ENCODE measurements at regions not wholly inside any gene's neighbourhood (a gene's known extent, or its start where the extent isn't known, plus 50 kb on each side); places are given as distances from the start of the nearest gene placed in this dataset.

DNA sequence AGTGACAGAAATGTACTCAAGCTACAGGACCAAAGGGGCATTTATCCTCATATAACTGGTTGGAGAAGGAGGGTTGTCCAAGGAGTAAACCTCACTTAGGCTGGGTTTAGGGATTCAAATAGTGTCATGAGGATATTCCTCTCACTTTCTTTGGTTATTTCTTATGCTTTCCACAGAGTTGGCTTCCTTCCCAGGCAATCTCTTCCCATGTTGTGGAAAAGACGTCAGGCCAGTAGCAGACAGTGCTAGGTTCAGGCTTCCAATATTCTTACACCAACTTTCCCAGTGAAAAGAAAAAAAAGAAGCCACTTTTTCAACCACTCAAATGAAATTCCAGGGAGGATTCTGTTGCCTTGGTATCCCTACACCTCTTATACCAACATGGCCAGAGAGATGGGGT is 653.0 kb downstream of the C4orf33 start:
- no peaks in the 10 kb centered on the region for H3K4me1 ChIP-seq (ENCODE audit: low read length)
- no peak overlapping the region for H3K4me3 ChIP-seq (ENCODE audit: low read length)
- H3K9me3 ChIP-seq (ENCODE audit: insufficient read depth, low read length): no peaks in the 10 kb centered on the region
- H3K27me3 ChIP-seq (ENCODE audit: low read depth, low read length): no peaks in the 10 kb centered on the region
- H3K79me2 ChIP-seq (ENCODE audit: low read length): no peaks in the 10 kb centered on the region
- H3K9ac ChIP-seq (ENCODE audit: low read length): no peak overlapping the region
- TF ChIP-seq, protein P1, sequence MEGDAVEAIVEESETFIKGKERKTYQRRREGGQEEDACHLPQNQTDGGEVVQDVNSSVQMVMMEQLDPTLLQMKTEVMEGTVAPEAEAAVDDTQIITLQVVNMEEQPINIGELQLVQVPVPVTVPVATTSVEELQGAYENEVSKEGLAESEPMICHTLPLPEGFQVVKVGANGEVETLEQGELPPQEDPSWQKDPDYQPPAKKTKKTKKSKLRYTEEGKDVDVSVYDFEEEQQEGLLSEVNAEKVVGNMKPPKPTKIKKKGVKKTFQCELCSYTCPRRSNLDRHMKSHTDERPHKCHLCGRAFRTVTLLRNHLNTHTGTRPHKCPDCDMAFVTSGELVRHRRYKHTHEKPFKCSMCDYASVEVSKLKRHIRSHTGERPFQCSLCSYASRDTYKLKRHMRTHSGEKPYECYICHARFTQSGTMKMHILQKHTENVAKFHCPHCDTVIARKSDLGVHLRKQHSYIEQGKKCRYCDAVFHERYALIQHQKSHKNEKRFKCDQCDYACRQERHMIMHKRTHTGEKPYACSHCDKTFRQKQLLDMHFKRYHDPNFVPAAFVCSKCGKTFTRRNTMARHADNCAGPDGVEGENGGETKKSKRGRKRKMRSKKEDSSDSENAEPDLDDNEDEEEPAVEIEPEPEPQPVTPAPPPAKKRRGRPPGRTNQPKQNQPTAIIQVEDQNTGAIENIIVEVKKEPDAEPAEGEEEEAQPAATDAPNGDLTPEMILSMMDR (IDR thresholded peaks at IDR 0.05; ENCODE audit: low read depth, low read length): no peak
- no peak for TF ChIP-seq EZH2phosphoT487 (IDR thresholded peaks at IDR 0.05; ENCODE audit: low read depth)
- no peak overlapping the region for H3K27ac ChIP-seq (ENCODE audit: low read length)
- no peak overlapping the region for H3K4me2 ChIP-seq (ENCODE audit: low read length)
- no peak overlapping the region; the same call in 1 of the 2 replicates for H2AFZ ChIP-seq (ENCODE audit: low read depth, low read length)
- no peaks in the 10 kb centered on the region for H3K36me3 ChIP-seq (replicated peaks; ENCODE audit: low read depth, low read length)
- no peaks in the 10 kb centered on the region for H4K20me1 ChIP-seq (ENCODE audit: insufficient read depth, low read length)

DNA sequence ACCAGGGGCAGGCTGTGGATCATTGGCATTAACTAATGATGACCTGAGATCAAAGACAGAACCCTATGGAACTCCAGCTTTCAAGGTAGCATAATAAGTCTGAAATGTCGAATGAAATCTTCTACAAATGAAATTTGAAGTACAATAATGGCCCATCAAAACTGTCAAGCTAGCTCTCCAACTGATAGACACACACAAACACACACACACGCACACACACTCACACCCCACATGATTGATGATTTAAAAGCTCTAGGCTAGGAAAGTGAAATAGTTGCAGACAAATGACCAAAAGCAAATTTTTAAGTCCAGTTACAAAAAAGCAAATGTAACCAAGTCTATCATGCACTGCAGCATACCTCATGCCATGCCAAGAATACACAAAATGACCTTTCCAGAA is 655.7 kb downstream of the C4orf33 start:
- Histone ChIP-seq H3K36me3 (replicated peaks; ENCODE audit: low read depth, low read length) (no peaks in the 10 kb centered on the region), H3K9ac (ENCODE audit: low read length) (no peak overlapping the region), H3K4me1 (ENCODE audit: low read length) (no peaks in the 10 kb centered on the region), H4K20me1 (ENCODE audit: insufficient read depth, low read length) (no peaks in the 10 kb centered on the region), H3K27me3 (ENCODE audit: low read depth, low read length) (no peaks in the 10 kb centered on the region), H3K27ac (ENCODE audit: low read length) (no peak overlapping the region), H3K4me2 (ENCODE audit: low read length) (no peak overlapping the region), H3K4me3 (ENCODE audit: low read length) (no peak overlapping the region), H2AFZ (ENCODE audit: low read depth, low read length) (no peak overlapping the region), H3K79me2 (ENCODE audit: low read length) (no peaks in the 10 kb centered on the region), H3K9me3 (ENCODE audit: insufficient read depth, low read length) (no peaks in the 10 kb centered on the region)
- TF ChIP-seq, protein P1 (IDR thresholded peaks at IDR 0.05; ENCODE audit: low read depth, low read length): no peak

DNA sequence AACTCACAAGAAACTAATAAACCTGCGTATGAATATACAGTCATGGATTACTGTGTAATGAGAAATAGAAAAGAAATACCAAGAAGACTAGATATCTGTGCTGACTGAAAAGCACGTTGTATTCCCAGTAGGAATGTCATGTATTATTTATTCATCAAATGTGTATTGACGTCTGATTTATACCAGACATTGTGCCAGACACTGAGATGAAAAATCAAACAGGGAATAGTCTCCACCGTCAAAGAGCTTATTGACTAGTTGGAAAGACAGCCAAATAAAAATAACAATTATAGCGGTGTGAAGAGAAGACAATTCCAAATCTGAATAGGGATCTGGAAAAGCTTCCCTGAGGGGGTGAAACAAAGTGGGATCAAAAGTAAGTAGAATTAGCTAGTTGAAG is 687.6 kb downstream of the C4orf33 start:
- no peaks in the 10 kb centered on the region for H3K9me3 ChIP-seq (ENCODE audit: insufficient read depth, low read length)
- H3K27me3 ChIP-seq (ENCODE audit: low read depth, low read length): no peaks in the 10 kb centered on the region
- H2AFZ ChIP-seq (ENCODE audit: low read depth, low read length): no peak overlapping the region
- H3K4me3 ChIP-seq (ENCODE audit: low read length): no peak overlapping the region
- no peak overlapping the region for H3K4me2 ChIP-seq (ENCODE audit: low read length)
- no peaks in the 10 kb centered on the region for H3K36me3 ChIP-seq (replicated peaks; ENCODE audit: low read depth, low read length)
- H3K9ac ChIP-seq (ENCODE audit: low read length): no peak overlapping the region
- H3K79me2 ChIP-seq (ENCODE audit: low read length): no peaks in the 10 kb centered on the region
- no peak overlapping the region for H3K27ac ChIP-seq (ENCODE audit: low read length)
- TF ChIP-seq EZH2phosphoT487 (IDR thresholded peaks at IDR 0.05; ENCODE audit: low read depth): no peak
- TF ChIP-seq, protein P1 (IDR thresholded peaks at IDR 0.05; ENCODE audit: low read depth, low read length): no peak
- no peaks in the 10 kb centered on the region for H4K20me1 ChIP-seq (ENCODE audit: insufficient read depth, low read length)
- H3K4me1 ChIP-seq (ENCODE audit: low read length): peaks cover 7% of the 10 kb centered on the region; the same call in 1 of the 2 replicates

DNA sequence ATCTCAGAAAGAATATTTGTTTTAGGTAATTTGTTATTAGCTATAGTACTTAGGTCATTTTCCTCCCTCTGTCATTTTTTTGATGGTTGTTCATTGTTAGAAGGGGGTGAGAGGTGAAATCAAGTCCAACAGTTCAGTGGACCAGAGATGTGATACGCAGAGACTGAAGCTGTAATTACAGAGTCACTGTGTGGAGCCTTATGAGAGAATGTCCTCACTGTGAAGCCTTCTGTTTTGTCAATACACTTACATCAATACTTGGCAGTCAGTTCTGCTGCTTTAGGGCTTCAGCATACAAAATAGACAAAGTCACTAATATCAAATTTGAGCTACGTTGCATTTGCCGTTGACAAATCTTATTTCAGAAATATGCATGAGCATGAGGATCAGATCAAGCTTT is 692.5 kb downstream of the C4orf33 start:
- Histone ChIP-seq H3K4me1 (ENCODE audit: low read length) (no peaks in the 10 kb centered on the region), H3K27me3 (ENCODE audit: low read depth, low read length) (no peaks in the 10 kb centered on the region), H3K4me3 (ENCODE audit: low read length) (no peak overlapping the region), H3K9me3 (ENCODE audit: insufficient read depth, low read length) (no peaks in the 10 kb centered on the region), H3K27ac (ENCODE audit: low read length) (no peak overlapping the region), H3K4me2 (ENCODE audit: low read length) (no peak overlapping the region), H4K20me1 (ENCODE audit: insufficient read depth, low read length) (no peaks in the 10 kb centered on the region), H2AFZ (ENCODE audit: low read depth, low read length) (no peak overlapping the region), H3K36me3 (replicated peaks; ENCODE audit: low read depth, low read length) (no peaks in the 10 kb centered on the region), H3K9ac (ENCODE audit: low read length) (no peak overlapping the region), H3K79me2 (ENCODE audit: low read length) (no peaks in the 10 kb centered on the region)
- TF ChIP-seq, protein P1 (IDR thresholded peaks at IDR 0.05; ENCODE audit: low read depth, low read length): no peak
- no peak for TF ChIP-seq EZH2phosphoT487 (IDR thresholded peaks at IDR 0.05; ENCODE audit: low read depth)

All from OCI-LY3 (cell line).